SK-N-SH (cell line): ENCODE measurements at regions not wholly inside any gene's neighbourhood (a gene's known extent, or its start where the extent isn't known, plus 50 kb on each side); places are given as distances from the start of the nearest gene placed in this dataset.

Source experiments
- CTCF ChIA-PET: fragments of 300-600, 350-600 bp; formaldehyde crosslinking; extraction: SDS; loops from one replicate; lab custom pipeline; 2021; lab: Yijun Ruan, JAX
- POLR2A ChIA-PET: fragments of 350-600 bp; sonication (Branson Sonifier 250); formaldehyde crosslinking; extraction: SDS; loops from one replicate; lab custom pipeline; 2020; ENCODE audit warnings: antibody characterized with exemption, inconsistent platforms; lab: Yijun Ruan, JAX
- DNase-seq: peaks from one replicate; pipeline ENCODE4 v3.0.0; 2012
- H2AFZ ChIP-seq: fragments of 200-600 bp; sonication (generic); 2 replicates; pipeline ENCODE4 v1.8.1; 2016; ENCODE audit warnings: antibody characterized with exemption, mild to moderate bottlenecking, low read depth
- H3F3A ChIP-seq: fragments of 200-600 bp; sonication (generic); replicated peaks from 2 replicates; pipeline ENCODE3; 2016; ENCODE audit warnings: antibody characterized with exemption, mild to moderate bottlenecking; ENCODE audit not compliant: insufficient read depth
- H3K27ac ChIP-seq, 2 experiments: fragments of 200-500 bp in 1 of 2; fragments of 200-600 bp in 1 of 2; sonication (Bioruptor generic) in 1 of 2; sonication (generic), shearing (Covaris generic) in 1 of 2; 2 replicates each; pipeline versions ENCODE4 v1.5.1 to v1.6.1; 2014 to 2016; ENCODE audit warnings: low read depth in 2 of 2, inconsistent platforms in 1 of 2, low read length in 1 of 2, mild to moderate bottlenecking in 1 of 2, mixed read lengths in 1 of 2
- H3K27me3 ChIP-seq: fragments of 200-600 bp; sonication (generic), shearing (Covaris generic); 2 replicates; pipeline ENCODE4 v1.6.1; 2016; ENCODE audit warnings: mixed run types; ENCODE audit not compliant: insufficient read depth
- H3K36me3 ChIP-seq, 2 experiments: fragments of 200-500 bp in 1 of 2; fragments of 200-600 bp in 1 of 2; sonication (Bioruptor generic) in 1 of 2; sonication (generic) in 1 of 2; replicated peaks in 1 of 2; 2 replicates each; pipeline versions ENCODE3 to v1.5.1; 2014 to 2016; ENCODE audit warnings: low read length in 1 of 2, mild to moderate bottlenecking in 1 of 2; ENCODE audit not compliant: insufficient read depth in 2 of 2, control insufficient read depth in 1 of 2
- H3K4me1 ChIP-seq, 2 experiments: fragments of 200-500 bp in 1 of 2; fragments of 200-600 bp in 1 of 2; sonication (Bioruptor generic) in 1 of 2; sonication (generic), shearing (Covaris generic) in 1 of 2; 2 replicates each; pipeline versions ENCODE4 v1.5.1 to v1.6.1; 2014 to 2016; ENCODE audit warnings: low read depth in 1 of 2, low read length in 1 of 2, mixed run types in 1 of 2; ENCODE audit not compliant: insufficient read depth in 2 of 2, control insufficient read depth in 1 of 2
- H3K4me2 ChIP-seq: fragments of 200-600 bp; sonication (generic), shearing (Covaris generic); 2 replicates; pipeline ENCODE4 v1.6.1; 2017; ENCODE audit warnings: mixed run types
- H3K4me3 ChIP-seq, 2 experiments: fragments of 200-500 bp in 1 of 2; fragments of 200-600 bp in 1 of 2; sonication (Bioruptor generic) in 1 of 2; sonication (generic), shearing (Covaris generic) in 1 of 2; 2 replicates each; pipeline versions ENCODE4 v1.5.1 to v1.8.1; 2014 to 2016; ENCODE audit warnings: low read depth in 2 of 2, inconsistent platforms in 1 of 2, low read length in 1 of 2, mild to moderate bottlenecking in 1 of 2, mixed read lengths in 1 of 2, moderate library complexity in 1 of 2
- H3K79me2 ChIP-seq: fragments of 200-600 bp; sonication (generic); 2 replicates; pipeline ENCODE4 v1.8.1; 2017; ENCODE audit warnings: mild to moderate bottlenecking; ENCODE audit not compliant: insufficient read depth
- H3K9ac ChIP-seq: fragments of 200-600 bp; sonication (generic); 2 replicates; pipeline ENCODE4 v1.6.1; 2017; ENCODE audit warnings: mixed run types
- H3K9me2 ChIP-seq: fragments of 200-600 bp; sonication (generic); 2 replicates; pipeline ENCODE4 v1.6.1; 2017; ENCODE audit warnings: mixed run types
- H3K9me3 ChIP-seq: fragments of 200-600 bp; sonication (generic); 2 replicates; pipeline ENCODE4 v1.6.1; 2017; ENCODE audit warnings: mixed run types, mild to moderate bottlenecking, moderate library complexity
- H4K20me1 ChIP-seq: fragments of 200-600 bp; sonication (generic); 2 replicates; pipeline ENCODE4 v1.6.1; 2017; ENCODE audit warnings: mild to moderate bottlenecking, mixed run types; ENCODE audit not compliant: insufficient read depth
- EZH2phosphoT487 ChIP-seq: fragments of 200-600 bp; sonication (generic); IDR thresholded peaks from 2 replicates; pipeline ENCODE4 v1.6.1; 2017; ENCODE audit warnings: low read depth, mixed run types, mild to moderate bottlenecking, antibody characterized with exemption, moderate library complexity, borderline replicate concordance
- FOSL2 ChIP-seq: IDR thresholded peaks from 2 replicates; pipeline ENCODE4 v1.4.0; 2012; ENCODE audit warnings: low read depth, mild to moderate bottlenecking, moderate library complexity, borderline replicate concordance
- FOXJ3 ChIP-seq: sonication (generic); formaldehyde crosslinking; IDR thresholded peaks from 2 replicates; pipeline ENCODE4 v1.5.1; 2020; ENCODE audit warnings: mild to moderate bottlenecking, missing genetic modification reagents
- JUND ChIP-seq: IDR thresholded peaks from 2 replicates; pipeline ENCODE4 v1.4.0; 2012
- MAX ChIP-seq: IDR thresholded peaks from 2 replicates; pipeline ENCODE4 v1.4.0; 2012; ENCODE audit warnings: low read depth
- MEF2A ChIP-seq: IDR thresholded peaks from 2 replicates; pipeline ENCODE4 v1.4.0; 2012; ENCODE audit warnings: low read depth, borderline replicate concordance
- MXI1 ChIP-seq: IDR thresholded peaks from 2 replicates; pipeline ENCODE4 v1.6.1; 2012; ENCODE audit warnings: mild to moderate bottlenecking, low read depth, low read length, improper control_type of control experiment
- NRF1 ChIP-seq: IDR thresholded peaks from 2 replicates; pipeline ENCODE4 v1.6.1; 2012; ENCODE audit warnings: low read depth, mild to moderate bottlenecking, low read length
- RAD21 ChIP-seq: IDR thresholded peaks from 2 replicates; pipeline ENCODE4 v1.6.1; 2012; ENCODE audit warnings: mild to moderate bottlenecking, low read length
- REST ChIP-seq: IDR thresholded peaks from 2 replicates; pipeline ENCODE4 v1.6.1; 2012; ENCODE audit warnings: mild to moderate bottlenecking, low read depth, low read length, moderate library complexity
- RXRA ChIP-seq: IDR thresholded peaks from 2 replicates; pipeline ENCODE4 v1.4.0; 2012; ENCODE audit warnings: low read depth, mild to moderate bottlenecking, borderline replicate concordance
- SIN3A ChIP-seq: IDR thresholded peaks from 2 replicates; pipeline ENCODE4 v1.6.1; 2012; ENCODE audit warnings: low read depth, mild to moderate bottlenecking, low read length, moderate library complexity, borderline replicate concordance
- TAF1 ChIP-seq: IDR thresholded peaks from 2 replicates; pipeline ENCODE4 v1.6.1; 2012; ENCODE audit warnings: low read depth, mild to moderate bottlenecking, low read length, moderate library complexity, borderline replicate concordance
- WGBS: methylation state at CpG from one replicate; pipeline ENCODE4 v1.1.6; 2017; ENCODE audit warnings: low lambda C conversion rate; 5-methylcytosine and 5-hydroxymethylcytosine counted together

GRCh38 chr16:51410125-51410524 lies 259.1 kb upstream of the SALL1 start (continued):
- TF ChIP-seq MEF2A (no peak), FOXJ3 (CRISPR knock-in tag) (no peak)
- TF ChIP-seq, all 33 proteins: peak for 0

GRCh38 chr16:51409001-51409675 lies 258.1 kb upstream of the SALL1 start:
- TF ChIP-seq SIN3A (no peak), JUND (no peak), REST (no peak), NRF1 (no peak), MXI1 (no peak), EZH2phosphoT487 (no peak), RXRA (no peak), TAF1 (no peak), MAX (no peak), FOSL2 (no peak), RAD21 (no peak)
- no peak overlapping the region for H2AFZ ChIP-seq
- H3K9me3 ChIP-seq = no peaks in the 10 kb centered on the region
- CTCF ChIA-PET = interaction anchor here (0.6 kb wide), 1 partner anchor 68 kb away, joined by 5 read pairs; no protein-coding TSS in a partner anchor
- no peaks in the 10 kb centered on the region; a peak in 1 of 4 replicates for H3K4me1 ChIP-seq
- DNase-seq = no peak
- H3K27me3 ChIP-seq = no peaks in the 10 kb centered on the region
- no peaks in the 10 kb centered on the region for H3K9me2 ChIP-seq
- H3K9ac ChIP-seq = no peak overlapping the region
- no peak overlapping the region for H3K4me3 ChIP-seq
- no peaks in the 10 kb centered on the region for H3K79me2 ChIP-seq
- POLR2A ChIA-PET = interaction anchor here (0.7 kb wide), 1 partner anchor 271 kb away, joined by 3 read pairs; no protein-coding TSS in a partner anchor
- H4K20me1 ChIP-seq = no peaks in the 10 kb centered on the region
- no peaks in the 10 kb centered on the region for H3F3A ChIP-seq
- H3K27ac ChIP-seq = no peak overlapping the region
- H3K4me2 ChIP-seq = no peak overlapping the region
- WGBS = 79% methylated on average over 5 of the region's 5 CpGs
- H3K36me3 ChIP-seq = no peaks in the 10 kb centered on the region
